ENCODE measurements at regions not wholly inside any gene's neighbourhood (a gene's known extent, or its start where the extent isn't known, plus 50 kb on each side); places are given as distances from the start of the nearest gene placed in this dataset.

DNA sequence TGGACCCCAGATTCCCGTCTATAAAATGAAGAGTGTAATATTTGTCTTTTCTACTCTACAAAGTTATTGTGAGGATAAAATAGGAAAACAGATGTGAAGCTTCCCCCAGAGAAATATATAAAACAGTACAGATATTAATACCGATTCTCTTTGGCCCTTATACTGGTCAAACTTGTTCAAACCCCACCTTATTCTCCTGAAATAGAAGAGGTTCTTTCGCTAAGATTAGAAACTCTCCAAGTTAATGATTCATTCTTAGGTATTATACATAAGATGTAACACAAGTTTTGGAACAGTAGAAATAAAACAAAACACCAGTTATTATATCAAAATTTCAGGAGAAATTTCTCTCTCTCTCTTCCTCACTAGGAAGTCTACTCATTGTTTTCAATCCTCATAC lies 852.4 kb upstream of the ADAMTS5 start:
- DNase-seq (ENCODE audit: low read depth), result no peak

DNA sequence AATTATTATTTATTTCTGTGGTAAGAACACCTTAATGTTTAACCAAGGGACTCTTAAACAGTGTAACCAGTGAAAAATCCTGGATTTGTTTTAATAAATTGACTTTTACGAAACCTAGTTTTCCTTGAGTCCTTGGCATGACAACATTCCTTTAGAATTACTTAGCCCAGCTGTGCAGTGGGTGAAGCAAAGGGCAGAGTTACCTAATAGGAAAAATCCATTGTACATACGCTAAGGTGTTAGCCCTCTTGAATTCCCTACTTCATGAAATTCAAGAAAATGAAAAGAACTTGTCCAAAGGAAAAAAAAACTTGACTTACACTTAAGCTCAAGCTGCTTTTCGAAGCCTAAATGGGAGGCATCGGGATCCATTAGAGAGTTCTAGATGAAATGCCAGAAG lies 852.0 kb upstream of the ADAMTS5 start:
- peak; percentile 88 for DNase-seq (ENCODE audit: low read depth)

- DNase-seq (ENCODE audit: low read depth), result peak; percentile 36
These were observed 851.2 kb upstream of the ADAMTS5 start for GRCh38 chr21:27817902-27818623.

DNA sequence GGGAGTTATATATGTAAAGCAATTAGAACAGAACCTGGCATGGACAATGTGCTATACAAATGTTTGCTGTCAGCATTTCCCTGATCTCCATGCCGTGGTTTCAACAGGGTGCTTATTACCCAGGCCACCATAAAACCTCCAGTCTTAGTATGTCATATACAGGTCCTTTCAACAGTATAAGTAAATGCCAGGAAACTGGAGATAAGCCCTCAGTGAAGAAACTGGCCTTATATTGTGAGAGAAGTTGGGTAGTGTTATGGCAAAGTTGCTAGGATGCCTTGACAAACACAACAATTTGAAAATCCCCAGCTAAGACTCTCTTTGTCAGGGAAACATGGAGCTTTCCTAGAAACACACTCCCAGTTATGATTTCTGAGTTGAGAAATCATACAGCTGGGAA lies 850.2 kb upstream of the ADAMTS5 start:
- DNase-seq (ENCODE audit: low read depth), result peak; percentile 25

DNA sequence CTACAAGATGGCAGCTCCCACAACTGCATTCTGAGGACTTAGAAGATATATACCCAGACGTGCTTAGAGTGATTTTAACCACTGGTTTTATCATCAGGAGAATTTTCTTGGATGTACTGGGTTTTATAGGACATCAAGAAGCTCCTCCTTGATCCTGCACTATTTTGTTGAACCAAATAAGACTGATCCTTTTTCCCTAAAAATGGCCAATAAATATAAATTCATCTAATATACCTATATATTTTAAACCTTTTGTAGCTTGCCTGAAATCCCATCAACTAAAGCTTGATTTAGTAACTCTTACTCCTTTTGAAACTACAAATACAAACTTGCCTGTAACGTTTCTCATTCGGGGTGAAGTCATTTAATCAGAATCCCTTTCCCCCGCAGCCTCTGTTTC lies 849.4 kb upstream of the ADAMTS5 start:
- DNase-seq (ENCODE audit: low read depth), result no peak

- DNase-seq (ENCODE audit: low read depth), result no peak
These were observed 847.3 kb upstream of the ADAMTS5 start for GRCh38 chr21:27814226-27814625.

DNA sequence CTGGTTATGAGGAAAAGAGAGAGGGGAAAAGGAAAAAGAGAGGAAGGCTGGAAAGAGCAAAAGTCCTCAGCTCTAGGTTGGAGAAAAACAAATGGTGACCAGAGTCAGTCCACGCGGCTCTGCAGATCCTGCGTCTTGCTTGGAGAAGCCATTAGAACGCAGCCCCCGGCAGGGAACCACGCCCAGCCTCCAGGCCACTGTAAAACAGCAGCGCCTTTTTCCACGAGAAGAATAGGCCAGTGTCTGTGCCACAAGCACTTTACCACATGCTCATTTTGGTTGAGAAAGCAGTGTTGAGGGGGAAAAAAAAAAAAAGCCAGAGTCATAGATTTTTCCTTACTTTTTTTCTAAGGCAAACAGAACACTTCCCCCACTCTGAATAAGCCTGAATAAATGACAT lies 846.9 kb upstream of the ADAMTS5 start:
- no peak for DNase-seq (ENCODE audit: low read depth)

- no peak for DNase-seq (ENCODE audit: low read depth)
These were observed 846.5 kb upstream of the ADAMTS5 start for GRCh38 chr21:27813344-27813743.

GRCh38 chr21:27812279-27812678 lies 845.4 kb upstream of the ADAMTS5 start:
- no peak for DNase-seq (ENCODE audit: low read depth)

GRCh38 chr21:27808923-27809322 lies 842.0 kb upstream of the ADAMTS5 start:
- no peak for DNase-seq (ENCODE audit: low read depth)

- no peak for DNase-seq (ENCODE audit: low read depth)
These were observed 840.7 kb upstream of the ADAMTS5 start for GRCh38 chr21:27807596-27807995.

DNA sequence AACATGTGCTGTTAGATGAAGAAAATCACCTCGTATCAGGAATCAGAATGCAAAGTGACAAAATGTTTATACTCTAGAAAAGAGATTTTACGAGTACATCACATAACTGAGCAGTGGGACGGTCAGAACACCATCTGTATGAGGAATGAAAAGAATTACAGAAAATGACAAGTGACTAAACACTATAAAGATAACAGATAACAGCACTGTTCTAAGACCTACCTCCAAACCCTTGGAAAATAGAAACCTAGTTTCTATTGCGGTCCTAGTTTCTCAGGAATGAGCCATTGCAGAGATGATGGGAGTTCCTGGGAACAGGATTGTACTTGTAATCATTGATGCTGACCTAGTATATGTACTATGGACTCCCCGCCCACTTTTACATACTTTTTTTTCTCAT lies 839.4 kb upstream of the ADAMTS5 start:
- no peak for DNase-seq (ENCODE audit: low read depth)

DNA sequence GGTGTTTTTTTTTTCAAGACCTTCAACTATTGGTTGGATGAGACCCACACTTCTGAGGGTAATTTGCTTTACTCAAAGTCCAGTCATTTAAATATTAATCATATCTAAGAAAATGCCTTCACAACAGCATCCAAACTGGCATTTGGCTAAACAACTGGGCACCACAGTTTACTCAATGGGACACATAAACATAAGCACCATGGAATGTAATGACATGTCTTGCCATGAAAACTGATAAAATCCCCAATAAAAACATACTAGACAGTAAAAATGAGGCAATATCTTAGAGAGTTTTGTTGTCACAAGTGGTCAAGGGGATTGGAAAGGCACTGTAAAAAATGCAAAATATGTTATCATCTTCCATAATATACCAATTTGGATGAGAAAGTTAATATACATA lies 838.8 kb upstream of the ADAMTS5 start:
- no peak for DNase-seq (ENCODE audit: low read depth)

DNA sequence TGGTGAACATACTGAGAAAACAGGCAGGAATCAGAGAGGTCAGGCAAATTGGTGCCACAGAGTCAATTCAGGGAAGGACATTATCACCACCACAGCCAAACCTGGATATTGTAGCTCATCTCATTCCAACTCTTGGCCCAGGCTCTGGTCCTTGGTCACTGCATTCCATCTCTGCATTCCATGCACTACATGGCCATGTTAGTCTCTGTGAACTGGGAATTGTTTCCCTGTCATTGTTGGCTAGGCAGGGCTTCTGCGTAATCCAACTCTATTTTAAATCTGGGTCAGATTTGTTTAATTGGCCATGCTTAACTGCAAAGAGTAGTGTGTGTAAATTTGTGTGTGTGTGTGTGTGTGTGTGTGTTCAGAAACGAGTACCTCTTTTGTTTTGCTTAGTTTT lies 837.6 kb upstream of the ADAMTS5 start:
- DNase-seq (ENCODE audit: low read depth), result no peak

DNA sequence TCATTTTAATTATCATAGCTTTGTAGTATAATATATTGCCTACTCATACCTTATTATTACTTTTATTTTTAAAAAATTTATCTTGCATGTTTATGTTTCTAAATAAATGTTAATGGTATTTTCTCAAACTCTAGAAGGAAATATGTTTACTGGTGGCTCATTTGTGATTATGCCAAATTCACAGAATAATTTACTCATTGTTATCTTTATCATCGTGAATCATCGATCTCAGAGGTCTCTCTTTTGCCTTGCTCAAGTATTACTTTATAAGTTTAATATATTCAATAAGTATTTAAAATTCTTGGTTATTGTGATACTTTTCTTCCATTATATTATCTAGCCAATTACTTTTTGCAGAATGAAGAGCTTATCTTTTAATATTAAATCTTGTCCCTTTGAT lies 836.7 kb upstream of the ADAMTS5 start:
- no peak for DNase-seq (ENCODE audit: low read depth)

- peak; percentile 18 for DNase-seq (ENCODE audit: low read depth)
These were observed 836.1 kb upstream of the ADAMTS5 start for GRCh38 chr21:27802816-27803475.

GRCh38 chr21:27799861-27800260 lies 833.0 kb upstream of the ADAMTS5 start:
- DNase-seq (ENCODE audit: low read depth), result no peak

- no peak for DNase-seq (ENCODE audit: low read depth)
These were observed 829.2 kb upstream of the ADAMTS5 start for GRCh38 chr21:27796106-27796505.

GRCh38 chr21:27795418-27795817 lies 828.5 kb upstream of the ADAMTS5 start:
- no peak for DNase-seq (ENCODE audit: low read depth)

GRCh38 chr21:27793901-27794300 lies 827.0 kb upstream of the ADAMTS5 start:
- DNase-seq (ENCODE audit: low read depth), result peak; percentile 22

GRCh38 chr21:27787046-27787445 lies 820.2 kb upstream of the ADAMTS5 start:
- peak; percentile 48 for DNase-seq (ENCODE audit: low read depth)

GRCh38 chr21:27779606-27780005 lies 812.7 kb upstream of the ADAMTS5 start:
- no peak for DNase-seq (ENCODE audit: low read depth)

- peak; percentile 27 for DNase-seq (ENCODE audit: low read depth)
These were observed 810.2 kb upstream of the ADAMTS5 start for GRCh38 chr21:27776925-27777553.

All from renal cortical epithelial cell (primary cell).